CD4-positive, alpha-beta T cell treated with Interleukin-15 for 4 hours (primary cell): ENCODE measurements at regions not wholly inside any gene's neighbourhood (a gene's known extent, or its start where the extent isn't known, plus 50 kb on each side); places are given as distances from the start of the nearest gene placed in this dataset.
"Not testable (repeated sequence)": the region's sequence is repeated elsewhere in the genome, so short reads cannot be mapped to it uniquely, and the experiment has no call there.

ENCODE experiments used
- DNase-seq: peaks from one replicate; pipeline ENCODE4 v3.0.0-alpha.2; 2020; ENCODE audit warnings: low spot score

DNA sequence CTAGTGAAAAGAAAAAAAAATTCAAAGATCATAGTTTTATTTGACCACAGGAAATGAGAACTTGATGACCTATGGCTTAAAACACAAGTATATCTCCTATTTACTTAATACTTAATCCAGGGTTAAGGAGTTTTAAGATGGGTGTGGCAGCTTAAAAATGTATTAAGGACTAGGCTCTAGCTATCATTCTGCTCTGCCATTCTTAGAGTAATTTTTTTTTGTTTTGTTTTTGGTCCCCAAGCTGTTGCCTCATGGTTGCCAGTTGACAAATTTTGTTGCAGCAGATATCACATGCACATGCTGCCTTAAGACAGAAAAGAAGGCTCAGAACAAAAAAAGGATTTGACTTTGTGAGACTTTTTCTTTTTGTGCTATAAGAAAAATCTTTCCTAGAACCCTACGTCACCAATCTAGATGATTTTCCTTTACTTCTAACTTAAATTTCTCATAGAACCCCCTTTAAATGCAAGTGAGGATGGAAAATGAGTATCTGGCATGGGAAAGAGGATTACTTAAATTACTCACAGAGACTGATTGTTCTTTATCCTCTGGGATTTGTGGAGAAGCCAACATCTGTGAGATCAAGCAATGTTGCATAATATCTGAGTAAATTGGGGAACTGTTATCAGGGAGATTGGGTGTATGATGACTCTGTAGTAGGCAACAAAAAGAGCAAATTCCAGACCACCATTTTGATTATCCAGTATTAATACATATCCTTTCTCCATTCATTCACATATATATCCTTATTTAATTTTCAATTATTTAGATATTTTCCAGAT lies 364.7 kb upstream of the CD180 start:
- DNase-seq = no peak

DNA sequence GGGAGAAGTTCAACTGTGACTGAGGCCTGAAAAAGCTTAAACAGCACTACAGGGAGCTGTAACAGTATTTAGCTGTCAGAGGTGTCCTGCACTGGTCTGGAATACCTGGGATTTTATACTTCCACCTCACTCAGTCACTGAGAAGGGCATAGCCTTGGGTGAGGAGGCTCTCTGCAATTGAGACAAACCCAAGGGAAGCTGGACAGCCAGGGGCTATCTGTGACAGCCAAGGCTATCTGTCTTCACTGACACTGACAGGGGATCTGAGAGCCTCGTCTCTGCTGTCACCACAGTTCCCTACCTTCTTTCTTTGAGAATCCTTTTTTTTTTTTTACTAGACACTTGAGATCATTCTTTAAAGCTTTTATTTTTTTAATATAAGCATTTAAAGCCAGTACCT lies 356.2 kb upstream of the CD180 start:
- DNase-seq = no peak

DNA sequence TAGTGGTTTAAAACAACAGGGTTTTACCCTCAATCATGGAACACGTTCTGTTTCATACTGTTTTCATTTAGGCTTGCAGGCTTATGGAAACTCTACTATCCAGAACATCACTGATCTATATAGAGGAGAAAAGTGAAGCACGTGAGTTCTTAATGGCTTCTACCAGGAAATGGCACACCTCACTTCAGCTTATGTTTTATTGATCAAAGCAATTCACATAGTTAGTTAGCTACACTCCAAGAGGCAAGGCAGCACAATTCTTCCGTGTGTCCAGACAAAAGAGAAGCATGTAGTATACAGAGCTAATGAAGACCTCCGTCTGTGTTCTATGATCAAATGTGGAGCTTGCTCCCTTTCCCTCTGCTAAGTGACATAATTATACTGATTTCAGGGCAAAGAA lies 353.3 kb upstream of the CD180 start:
- no peak for DNase-seq

DNA sequence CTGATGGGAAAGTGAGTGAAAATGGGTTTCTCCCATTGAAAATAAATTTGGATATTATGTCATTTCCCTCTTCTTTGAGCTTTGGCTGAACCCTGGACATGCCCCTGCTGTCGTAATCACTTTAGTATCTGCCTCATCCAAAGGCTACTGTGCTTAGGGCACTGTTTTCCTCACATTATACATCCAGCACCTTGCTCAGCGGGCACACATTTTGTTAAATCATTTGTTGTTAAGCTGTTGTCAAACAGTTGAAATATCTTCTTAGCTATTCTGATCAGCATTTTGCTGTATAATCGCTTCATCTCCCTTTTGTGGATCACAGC lies 352.7 kb upstream of the CD180 start:
- DNase-seq = no peak

DNA sequence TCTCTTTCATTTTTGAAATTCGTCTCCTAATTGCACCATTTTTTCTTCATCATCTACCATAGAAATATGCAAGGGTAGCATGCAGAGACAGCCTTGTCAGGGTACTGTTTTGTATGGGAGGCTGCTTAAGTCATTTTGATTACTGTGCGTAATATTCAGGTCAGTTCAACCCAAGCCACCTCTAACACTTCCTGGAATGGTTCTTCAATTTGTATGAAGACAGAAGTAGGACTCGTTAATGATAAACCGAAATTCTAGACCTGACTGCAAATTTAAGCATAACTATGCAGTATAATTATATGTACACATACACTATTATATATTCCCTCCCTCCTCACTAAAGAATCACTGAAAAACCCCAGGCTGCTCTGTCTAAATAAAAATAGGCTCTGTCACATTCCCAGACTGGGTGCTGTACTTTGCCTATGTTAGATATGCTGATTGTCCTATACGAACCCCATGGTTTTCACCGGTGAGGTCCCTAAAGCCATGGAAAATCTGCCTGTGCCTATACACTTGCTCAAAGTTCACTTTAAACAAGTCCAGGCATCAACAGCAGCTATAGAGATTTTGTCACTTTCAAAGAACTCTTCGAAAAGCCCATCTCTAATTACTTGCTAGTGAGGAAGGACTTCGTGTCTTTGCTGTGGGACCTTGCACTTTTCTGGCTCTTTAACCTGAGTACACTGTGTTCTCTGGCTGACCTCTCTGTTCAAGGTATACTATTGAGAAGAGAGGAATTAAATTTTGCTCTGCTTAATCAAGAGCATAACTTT lies 352.1 kb upstream of the CD180 start:
- no peak for DNase-seq

DNA sequence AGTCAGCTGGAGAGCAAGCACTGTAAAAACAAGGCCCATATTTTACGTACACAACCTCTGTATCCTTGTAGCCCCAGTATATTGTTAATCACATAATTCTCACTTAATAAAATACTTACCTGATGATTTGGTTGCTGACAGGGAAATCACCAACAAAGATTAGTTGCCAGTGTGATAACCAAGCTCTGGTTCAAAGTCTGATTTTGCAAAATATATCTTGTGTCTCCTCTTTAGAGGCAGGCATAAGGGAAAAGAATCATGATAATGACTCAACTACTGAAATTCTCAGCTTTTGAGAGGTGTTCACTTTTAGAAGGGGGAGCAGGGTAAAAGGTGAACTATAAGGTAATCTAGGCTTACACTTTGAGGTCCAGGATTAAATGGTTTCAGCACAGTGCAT lies 351.1 kb upstream of the CD180 start:
- no peak for DNase-seq

DNA sequence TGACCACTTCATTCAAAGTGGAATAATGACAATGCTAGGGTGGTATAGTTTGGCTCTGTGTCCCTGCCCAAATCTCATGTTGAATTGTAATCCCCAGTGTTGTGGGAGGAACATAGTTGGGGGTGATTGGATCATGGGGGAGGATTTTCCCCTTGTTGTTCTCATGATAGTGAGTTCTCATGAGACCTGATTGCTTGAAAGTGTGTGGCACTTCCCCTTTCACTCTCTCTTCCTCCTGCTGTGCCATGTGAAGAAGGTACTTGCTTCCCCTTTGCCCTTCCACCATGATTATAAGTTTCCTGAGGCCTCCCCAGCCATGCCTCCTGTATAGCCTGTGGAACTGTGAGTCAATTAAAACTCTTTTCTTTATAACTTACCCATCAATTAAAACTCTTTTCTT lies 348.3 kb upstream of the CD180 start:
- DNase-seq = not testable (repeated sequence)

DNA sequence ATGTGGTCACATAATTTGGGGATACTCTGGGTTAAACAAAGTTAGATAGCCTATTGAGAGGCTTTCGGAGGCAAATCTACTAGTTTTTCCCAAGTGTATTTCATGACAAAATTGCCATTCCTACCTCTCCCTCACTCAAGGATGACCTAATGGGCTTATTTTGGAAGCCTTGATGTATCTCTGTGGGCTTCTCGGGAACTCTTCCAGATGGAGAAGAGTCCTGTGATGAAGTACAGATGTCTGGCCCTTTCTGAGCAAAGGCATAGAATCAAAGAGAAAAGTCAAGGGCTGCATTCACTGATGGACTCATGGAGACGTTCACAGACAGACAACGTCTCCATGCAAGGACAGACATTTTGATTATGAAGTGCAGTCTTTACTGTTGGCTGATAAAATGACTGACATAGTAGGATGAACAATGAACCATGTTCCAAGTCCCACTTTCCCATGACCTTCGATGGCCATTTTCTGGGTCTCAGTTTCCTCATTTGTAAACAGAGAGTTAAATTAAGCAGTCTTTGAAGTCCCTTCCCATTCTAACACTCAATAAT lies 347.2 kb upstream of the CD180 start:
- no peak for DNase-seq

DNA sequence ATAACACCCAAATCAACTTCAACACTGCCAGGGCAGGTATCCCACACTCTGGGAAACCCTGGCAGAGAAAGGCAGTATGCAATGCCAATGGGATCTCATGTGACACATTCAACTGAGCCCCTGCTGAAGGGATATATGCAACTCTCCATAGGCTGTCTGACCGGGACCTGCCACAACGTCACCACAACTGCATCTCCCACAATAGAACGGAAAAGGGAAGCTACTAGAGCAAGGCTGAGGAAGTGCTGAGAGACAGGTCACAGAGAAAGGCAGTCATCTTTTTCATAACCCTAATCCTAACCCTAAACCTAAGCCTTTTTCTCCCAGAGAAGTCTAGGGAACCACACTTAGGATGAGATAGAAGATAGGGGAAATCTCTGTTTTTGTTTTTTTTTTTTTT lies 345.9 kb upstream of the CD180 start:
- DNase-seq = no peak

DNA sequence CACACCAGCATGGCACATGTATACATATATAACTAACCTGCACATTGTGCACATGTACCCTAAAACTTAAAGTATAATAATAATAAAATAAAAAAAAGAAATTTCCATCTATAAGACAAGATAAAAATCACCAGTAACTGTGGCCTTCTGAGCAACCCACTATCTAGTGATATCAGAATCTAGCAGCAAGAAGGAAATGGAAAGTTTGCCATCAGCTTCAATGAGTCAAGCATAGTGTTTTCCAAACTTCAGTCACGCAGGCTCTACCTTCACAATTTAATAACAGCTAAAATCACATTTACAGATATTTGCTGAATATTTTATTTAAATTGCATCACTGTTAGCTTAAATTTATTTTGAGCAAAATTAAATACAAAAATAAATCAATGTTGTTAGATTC lies 345.3 kb upstream of the CD180 start:
- no peak for DNase-seq

DNA sequence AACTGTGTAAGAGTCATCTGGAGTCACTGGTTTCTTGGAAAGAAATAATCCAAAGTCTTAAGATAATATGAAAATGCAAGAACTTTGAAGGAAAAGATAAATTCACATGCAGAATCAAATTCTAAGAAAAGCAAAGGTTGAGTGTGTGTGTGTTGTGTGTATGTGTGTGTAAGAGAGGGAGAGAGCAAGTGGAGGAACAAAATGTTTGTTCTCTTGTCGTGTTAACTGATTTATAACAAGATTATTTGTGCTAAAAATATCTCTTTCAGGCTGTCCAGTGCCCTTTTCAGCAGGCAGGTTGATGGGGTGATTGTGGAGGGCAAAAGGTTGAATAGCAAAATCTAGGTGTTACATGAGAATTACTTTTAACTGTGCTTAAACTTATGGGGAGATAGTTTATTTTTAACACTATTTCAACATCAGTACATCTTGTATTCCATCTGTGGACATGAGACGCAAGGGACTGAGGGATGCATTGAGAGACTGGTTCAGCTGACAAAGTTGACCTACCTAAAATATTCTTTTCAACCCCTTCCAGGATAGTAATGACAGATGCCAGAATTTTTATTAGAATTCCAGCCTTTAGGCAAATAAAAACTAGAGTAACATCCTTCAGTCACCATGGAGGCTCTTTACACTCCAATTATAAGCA lies 342.4 kb upstream of the CD180 start:
- no peak for DNase-seq

DNA sequence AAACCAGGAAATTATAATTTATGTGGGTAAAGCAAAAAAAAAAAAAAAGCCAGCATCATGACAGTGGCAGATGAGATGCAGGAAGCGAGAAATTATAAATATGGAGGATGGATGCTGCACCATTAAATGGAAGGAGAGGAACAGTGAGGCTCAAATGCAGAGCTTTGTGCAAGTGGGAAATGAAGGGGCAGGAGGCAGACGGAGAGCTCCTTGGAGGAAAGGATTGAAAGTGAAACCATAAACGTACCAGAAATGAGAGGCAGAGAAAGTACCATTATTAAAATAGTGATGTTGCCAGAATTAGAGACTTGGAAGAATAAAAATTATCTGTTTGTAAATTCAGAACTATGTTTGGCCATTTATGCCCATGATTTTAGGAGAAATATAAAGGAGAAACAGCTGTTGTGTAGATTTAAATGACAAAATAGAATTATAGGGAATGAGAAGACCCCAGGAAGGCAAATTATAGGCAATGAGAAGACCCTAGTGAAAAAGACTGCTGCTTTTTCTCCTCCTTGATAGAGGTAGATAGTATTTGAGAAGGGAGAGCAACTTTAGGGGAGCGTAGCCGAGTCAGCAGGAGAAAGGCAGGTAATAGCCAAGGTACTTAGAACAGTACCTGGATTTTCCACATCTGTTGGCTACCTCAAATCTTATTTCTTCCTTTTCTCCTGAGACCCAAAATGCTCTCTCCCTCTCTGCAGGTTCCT lies 341.0 kb upstream of the CD180 start:
- DNase-seq = no peak

DNA sequence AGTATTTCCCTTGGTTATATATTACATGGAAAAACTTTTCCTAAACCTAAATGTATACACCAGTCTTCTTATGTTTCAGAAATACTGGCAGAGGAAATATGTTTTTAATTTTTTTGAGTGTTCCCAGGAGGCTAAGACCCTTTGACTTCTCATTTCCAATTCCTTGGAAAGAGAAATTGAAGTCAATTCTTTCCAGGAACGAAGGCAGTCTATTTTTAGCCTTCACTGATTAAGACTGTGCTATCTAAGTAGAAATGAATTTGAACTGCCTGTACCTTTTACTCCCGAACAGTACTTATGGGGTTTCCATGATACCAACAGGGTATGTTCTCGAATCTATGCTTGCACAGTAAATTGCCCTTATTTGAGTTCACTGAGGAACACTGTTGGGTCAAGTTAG lies 340.3 kb upstream of the CD180 start:
- no peak for DNase-seq

DNA sequence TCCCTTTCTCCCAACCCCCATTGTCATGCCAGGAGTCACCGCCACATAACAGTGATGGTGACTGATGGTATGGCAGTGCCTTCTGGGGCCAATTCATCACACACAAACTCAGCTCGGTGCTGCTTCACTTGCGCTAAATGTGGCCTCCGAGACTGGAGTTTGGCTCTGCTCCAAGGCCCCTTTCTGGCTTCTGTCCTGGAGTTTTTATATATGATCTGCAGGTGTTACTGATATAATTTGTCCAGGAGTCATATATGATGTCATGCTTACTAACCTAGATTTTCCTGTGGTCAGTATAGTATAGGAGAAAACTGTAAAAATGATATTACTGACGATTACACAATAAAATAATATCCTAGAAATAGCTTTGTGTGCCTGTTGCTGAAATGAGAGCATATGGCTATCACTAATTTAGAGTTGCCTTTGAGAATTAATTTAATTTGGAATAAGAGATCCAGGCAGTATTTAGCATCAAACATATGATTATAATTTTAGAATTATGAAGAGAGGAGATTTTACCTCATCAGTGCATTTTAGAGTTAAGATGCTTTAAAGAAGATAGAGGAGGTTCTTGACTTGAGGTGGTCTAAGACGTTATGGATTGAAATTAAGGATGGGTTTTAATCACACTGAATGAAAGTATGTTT lies 334.1 kb upstream of the CD180 start:
- no peak for DNase-seq

DNA sequence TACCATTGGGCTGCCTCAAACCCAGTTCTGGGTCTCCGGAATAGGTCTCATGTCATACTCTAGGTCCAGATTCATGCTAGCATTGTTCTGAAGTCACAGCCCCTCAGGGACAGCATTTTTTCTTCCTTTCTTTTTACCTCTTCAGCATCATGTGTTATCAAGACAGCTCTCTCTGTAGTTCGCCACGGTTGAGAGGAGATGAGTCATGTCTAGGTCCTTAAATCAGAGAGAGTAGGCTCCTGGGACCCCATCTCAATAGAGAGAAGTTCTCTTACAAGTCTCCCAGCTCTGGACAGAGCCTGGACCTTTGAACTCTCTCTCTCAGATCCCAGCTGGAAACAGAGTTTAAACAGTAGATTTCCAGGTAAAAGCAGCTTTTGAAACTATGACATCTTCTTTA lies 332.4 kb upstream of the CD180 start:
- DNase-seq = no peak

DNA sequence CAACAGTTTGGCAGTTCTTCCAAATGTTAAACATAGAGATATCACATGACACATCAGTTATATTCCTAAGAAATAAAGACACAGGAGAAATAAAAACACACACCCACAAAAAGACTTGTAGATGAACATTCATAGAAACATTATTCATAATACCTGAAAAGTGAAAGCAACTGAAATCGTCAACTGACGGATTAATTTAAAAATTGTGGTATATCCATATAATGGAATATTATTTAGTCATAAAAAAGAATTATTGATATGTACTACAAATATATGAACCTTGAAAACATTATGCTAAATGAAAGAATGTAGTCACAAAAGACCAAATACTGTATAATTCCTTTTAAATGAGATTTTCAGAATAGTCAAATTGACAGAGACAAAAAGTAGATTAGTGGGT lies 330.2 kb upstream of the CD180 start:
- no peak for DNase-seq

DNA sequence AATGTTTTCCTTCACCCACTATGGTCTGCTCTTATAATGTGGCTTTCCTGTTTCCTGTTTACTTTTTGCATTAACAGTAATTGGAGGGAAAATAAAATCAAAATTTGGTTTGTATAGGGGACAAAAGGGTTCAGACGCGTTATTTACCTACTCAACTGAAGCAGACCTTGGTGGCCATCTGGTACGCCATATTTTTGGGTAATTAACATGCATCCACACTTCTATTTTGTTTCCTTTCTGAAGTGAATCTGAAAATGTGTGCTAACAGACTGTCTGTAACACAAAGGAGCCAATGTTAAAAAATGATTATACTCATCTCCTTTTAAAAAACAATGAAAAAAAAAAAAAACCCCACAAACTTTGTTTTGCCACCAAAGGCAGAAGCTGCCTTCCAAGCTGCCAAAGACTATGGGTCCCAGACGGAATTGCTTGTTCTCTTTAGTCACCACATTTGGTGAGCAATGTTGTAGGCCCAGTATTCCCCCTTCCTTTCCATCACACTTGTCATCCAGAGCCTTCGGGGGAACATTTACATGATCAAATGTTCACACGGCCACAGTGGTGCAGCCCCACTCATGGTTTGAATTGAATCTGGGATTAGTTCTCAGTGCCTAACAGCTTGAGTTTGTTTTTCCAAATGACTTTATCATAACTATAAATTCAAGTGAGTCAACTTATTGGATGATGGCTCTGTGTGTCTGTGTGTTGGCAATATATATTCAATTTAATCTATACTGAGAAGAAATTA lies 323.7 kb upstream of the CD180 start:
- no peak for DNase-seq

DNA sequence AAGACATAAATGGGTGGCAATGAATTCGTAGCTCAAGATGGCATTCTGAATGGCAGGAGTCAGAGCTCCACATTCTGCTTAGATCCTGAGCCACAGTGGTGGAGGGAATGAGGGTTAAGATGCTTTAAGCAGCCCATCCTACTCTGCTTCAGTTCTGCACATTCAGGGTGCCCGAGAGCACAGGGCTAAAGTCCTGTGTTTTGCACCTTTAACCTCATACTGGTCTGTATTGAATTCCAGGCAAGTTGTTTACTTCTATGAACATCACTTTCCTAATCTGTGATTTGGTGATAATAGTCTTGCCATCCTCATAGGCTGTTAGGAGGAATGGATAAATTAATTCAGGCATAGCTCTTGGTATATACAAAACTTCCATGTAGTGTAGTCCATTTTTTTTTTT lies 321.6 kb upstream of the CD180 start:
- DNase-seq = no peak

DNA sequence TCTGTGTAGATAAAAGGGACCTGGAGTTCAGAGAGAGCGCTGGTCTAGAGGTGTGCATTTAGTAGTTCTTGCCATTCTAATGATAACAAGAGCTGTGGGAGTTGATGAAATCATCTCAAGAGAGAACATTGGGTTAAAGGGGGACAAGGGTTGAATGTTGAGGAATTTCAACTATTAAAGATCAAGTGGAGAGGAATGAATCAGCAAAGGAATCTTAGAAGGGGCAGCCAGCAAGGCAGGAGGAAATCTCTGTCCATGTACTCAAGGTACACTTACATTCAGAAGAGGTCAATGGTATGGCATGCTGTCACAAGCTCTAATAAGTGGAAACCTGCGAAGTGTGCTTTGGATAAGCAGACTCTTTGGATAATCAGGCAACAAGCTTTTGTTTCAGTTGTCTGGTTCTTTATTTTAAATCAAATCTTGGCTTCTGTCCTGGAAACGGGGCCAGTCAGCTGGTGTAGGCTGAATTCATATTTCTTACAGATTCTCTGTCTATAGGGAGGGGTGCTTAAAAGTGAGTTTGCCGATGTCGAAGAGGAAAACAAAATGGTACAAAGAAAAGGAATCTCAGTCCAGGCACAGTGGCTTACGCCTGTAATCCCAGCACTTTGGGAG lies 320.5 kb upstream of the CD180 start:
- no peak for DNase-seq

DNA sequence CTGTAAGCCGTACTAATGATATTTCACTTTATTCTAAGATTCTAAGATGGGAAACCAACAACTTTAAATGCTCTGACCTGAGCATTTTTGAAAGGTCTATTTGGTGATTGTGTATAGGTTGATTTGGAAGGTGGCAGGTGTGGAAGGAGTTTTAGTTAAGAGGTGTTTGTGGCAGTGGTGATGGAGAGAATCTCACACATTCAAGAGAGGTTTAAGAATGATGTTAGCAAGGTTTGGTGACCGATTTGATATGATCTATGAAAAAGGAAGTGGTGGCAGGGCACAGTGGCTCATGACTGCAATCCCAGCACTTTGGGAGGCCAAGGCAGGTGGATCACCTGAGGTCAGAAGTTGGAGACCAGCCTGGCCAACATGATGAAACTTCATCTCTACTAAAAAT lies 319.2 kb upstream of the CD180 start:
- no peak for DNase-seq
